ENCODE measurements at regions not wholly inside any gene's neighbourhood (a gene's known extent, or its start where the extent isn't known, plus 50 kb on each side); places are given as distances from the start of the nearest gene placed in this dataset.
"Not testable (repeated sequence)": the region's sequence is repeated elsewhere in the genome, so short reads cannot be mapped to it uniquely, and the experiment has no call there.

GRCh38 chrY:19644889-19645638 is 99.5 kb downstream of the KDM5D start:
- DNase-seq (ENCODE audit: low read depth in 4 of 4, low spot score in 1 of 4): no peak

- DNase-seq (ENCODE audit: low read depth in 4 of 4, low spot score in 1 of 4): no peak
Observed at GRCh38 chrY:19637651-19638347, 106.7 kb downstream of the KDM5D start.

GRCh38 chrY:19628926-19629325 is 115.6 kb downstream of the KDM5D start:
- no peak for DNase-seq (ENCODE audit: low read depth in 4 of 4, low spot score in 1 of 4)

GRCh38 chrY:19622392-19622791 is 122.1 kb downstream of the KDM5D start:
- no peak for DNase-seq (ENCODE audit: low read depth in 4 of 4, low spot score in 1 of 4)

GRCh38 chrY:19621756-19622155 is 122.8 kb downstream of the KDM5D start:
- no peak for DNase-seq (ENCODE audit: low read depth in 4 of 4, low spot score in 1 of 4)

GRCh38 chrY:19601113-19601512 is 143.4 kb downstream of the KDM5D start:
- DNase-seq (ENCODE audit: low read depth in 4 of 4, low spot score in 1 of 4): no peak

- DNase-seq (ENCODE audit: low read depth in 4 of 4, low spot score in 1 of 4): no peak
Observed at GRCh38 chrY:19600711-19601110, 143.8 kb downstream of the KDM5D start.

- DNase-seq (ENCODE audit: low read depth in 4 of 4, low spot score in 1 of 4): no peak
Observed at GRCh38 chrY:19590235-19590634, 154.3 kb downstream of the KDM5D start.

GRCh38 chrY:19589664-19590063 is 154.9 kb downstream of the KDM5D start:
- DNase-seq (ENCODE audit: low read depth in 4 of 4, low spot score in 1 of 4): no peak

- no peak for DNase-seq (ENCODE audit: low read depth in 4 of 4, low spot score in 1 of 4)
Observed at GRCh38 chrY:19587311-19587710, 157.2 kb downstream of the KDM5D start.

- not testable (repeated sequence) for DNase-seq (ENCODE audit: low read depth in 4 of 4, low spot score in 1 of 4)
Observed at GRCh38 chrY:19580990-19581389, 163.5 kb downstream of the KDM5D start.

GRCh38 chrY:19578281-19578874 is 166.1 kb downstream of the KDM5D start:
- DNase-seq (ENCODE audit: low read depth in 4 of 4, low spot score in 1 of 4): no peak

- no peak for DNase-seq (ENCODE audit: low read depth in 4 of 4, low spot score in 1 of 4)
Observed at GRCh38 chrY:19577250-19577649, 167.3 kb downstream of the KDM5D start.

GRCh38 chrY:19574939-19575338 is 169.6 kb downstream of the KDM5D start:
- DNase-seq (ENCODE audit: low read depth in 4 of 4, low spot score in 1 of 4): no peak

- no peak for DNase-seq (ENCODE audit: low read depth in 4 of 4, low spot score in 1 of 4)
Observed at GRCh38 chrY:19573646-19574045, 170.9 kb downstream of the KDM5D start.

GRCh38 chrY:19570999-19571398 is 173.5 kb downstream of the KDM5D start:
- no peak for DNase-seq (ENCODE audit: low read depth in 4 of 4, low spot score in 1 of 4)

- DNase-seq (ENCODE audit: low read depth in 4 of 4, low spot score in 1 of 4): no peak
Observed at GRCh38 chrY:19567943-19568342, 176.6 kb downstream of the KDM5D start.

GRCh38 chrY:19567051-19567921 is 177.2 kb downstream of the KDM5D start:
- DNase-seq (ENCODE audit: low read depth in 4 of 4, low spot score in 1 of 4): peak in 3 of 4 experiments; percentile 38 to 71 (median 66)

GRCh38 chrY:19559161-19559560 is 185.4 kb downstream of the KDM5D start:
- DNase-seq (ENCODE audit: low read depth in 4 of 4, low spot score in 1 of 4): no peak

GRCh38 chrY:19549671-19550466 is 194.7 kb downstream of the KDM5D start:
- no peak for DNase-seq (ENCODE audit: low read depth in 4 of 4, low spot score in 1 of 4)
